SU-DHL-6 (cell line): ENCODE measurements at regions not wholly inside any gene's neighbourhood (a gene's known extent, or its start where the extent isn't known, plus 50 kb on each side); places are given as distances from the start of the nearest gene placed in this dataset.

Source experiments
- CTCF ChIP-seq: fragments of 200-600 bp; sonication (generic); IDR thresholded peaks from one replicate; pipeline ENCODE4 v1.5.1; 2017; ENCODE audit warnings: antibody characterized with exemption, mild to moderate bottlenecking, low read length, moderate library complexity; ENCODE audit not compliant: insufficient read depth, poor library complexity, severe bottlenecking
- EZH2phosphoT487 ChIP-seq: fragments of 200-600 bp; sonication (generic), shearing (Covaris generic); conservative IDR thresholded peaks from 2 replicates; pipeline ENCODE4 v1.6.1; 2018; ENCODE audit warnings: mild to moderate bottlenecking, antibody characterized with exemption, low read length, moderate library complexity, mixed read lengths

GRCh38 chr1:5611851-5612250, 380.4 kb downstream of the NPHP4 start:
- TF ChIP-seq CTCF (no peak), EZH2phosphoT487 (no peak)
